ENCODE measurements at regions not wholly inside any gene's neighbourhood (a gene's known extent, or its start where the extent isn't known, plus 50 kb on each side); places are given as distances from the start of the nearest gene placed in this dataset.

DNA sequence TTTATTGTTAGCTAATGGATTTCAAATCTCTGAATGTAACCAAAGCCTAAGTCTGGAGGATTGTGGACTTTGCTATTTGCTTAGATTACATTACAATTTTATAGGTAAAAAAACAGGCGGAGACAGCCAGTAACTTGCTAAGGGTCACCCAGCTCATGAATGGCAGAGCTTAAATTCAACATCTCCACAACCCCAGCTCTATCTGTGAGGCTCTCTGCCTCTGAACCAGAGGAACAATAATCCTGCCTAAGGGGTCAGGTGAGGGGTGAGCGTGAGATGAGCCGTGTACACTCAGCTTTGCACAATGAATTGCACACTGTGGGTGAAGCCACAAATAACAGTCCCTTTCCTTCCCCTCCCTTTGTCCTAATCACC lies 69.8 kb upstream of the SPATA12 start:
- no peaks in the 10 kb centered on the region for H3K36me3 Mint-ChIP-seq (ENCODE audit: low read depth)
- no peak for DNase-seq
- no peak for ATAC-seq
- H3K27me3 Mint-ChIP-seq, result peaks cover 19% of the 10 kb centered on the region
- H3K4me3 Mint-ChIP-seq, result no peak overlapping the region
- H3K9me3 ChIP-seq (ENCODE audit: control insufficient read depth, low read length, poor library complexity, severe bottlenecking), result no peaks in the 10 kb centered on the region
- peaks cover 20% of the 10 kb centered on the region for H3K4me1 Mint-ChIP-seq
- no peak overlapping the region for H3K27ac Mint-ChIP-seq

GRCh38 chr3:56989977-56990640 lies 70.4 kb upstream of the SPATA12 start:
- Mint-ChIP-seq H3K27ac (no peak overlapping the region), H3K4me1 (peaks cover 17% of the 10 kb centered on the region), H3K27me3 (peaks cover 19% of the 10 kb centered on the region), H3K36me3 (ENCODE audit: low read depth) (no peaks in the 10 kb centered on the region), H3K4me3 (no peak overlapping the region)
- no peak for ATAC-seq
- H3K9me3 ChIP-seq (ENCODE audit: control insufficient read depth, low read length, poor library complexity, severe bottlenecking), result no peaks in the 10 kb centered on the region
- DNase-seq, result no peak

DNA sequence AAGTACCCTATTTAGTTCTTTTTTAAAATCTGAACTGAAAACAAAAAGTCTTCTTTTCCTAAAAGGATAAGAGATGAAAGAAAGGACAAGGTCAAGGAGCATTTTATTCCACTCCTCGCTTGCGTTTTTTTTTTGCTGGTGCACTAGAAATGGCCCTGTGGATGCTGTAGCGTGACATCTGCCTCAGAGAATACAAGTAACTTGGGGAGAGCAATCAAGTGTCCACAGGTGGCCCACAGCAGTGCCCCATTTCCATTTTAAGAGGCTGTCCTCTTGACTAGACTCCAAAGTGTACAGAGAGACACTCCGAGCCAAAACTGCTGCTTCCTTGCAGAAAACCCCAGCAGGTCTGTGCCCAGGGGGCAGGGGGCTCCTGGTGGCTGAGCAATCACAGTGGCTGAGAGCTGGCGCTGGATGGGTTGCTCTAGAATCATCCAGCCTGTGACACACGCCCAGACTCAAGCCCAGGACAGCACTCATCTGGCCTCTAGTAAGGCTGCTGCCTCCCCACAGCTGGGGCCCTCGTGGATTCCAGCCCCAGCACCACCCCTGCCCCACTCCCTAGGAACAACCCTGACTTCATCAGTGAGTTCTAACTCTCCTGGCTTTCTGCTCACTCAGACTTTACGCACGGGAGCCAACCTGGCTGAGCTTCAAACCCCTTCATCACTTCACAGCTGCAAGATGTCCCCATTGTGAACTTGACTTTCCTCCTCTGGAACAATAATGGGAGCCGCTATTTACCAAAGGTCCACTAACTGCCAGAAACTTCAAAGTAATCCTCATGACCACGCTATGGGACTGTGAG lies 71.1 kb upstream of the SPATA12 start:
- Mint-ChIP-seq H3K27ac (peak overlapping the region; percentile 66), H3K4me1 (peaks cover 17% of the 10 kb centered on the region), H3K4me3 (no peak overlapping the region), H3K36me3 (ENCODE audit: low read depth) (no peaks in the 10 kb centered on the region), H3K27me3 (peaks cover 19% of the 10 kb centered on the region)
- DNase-seq (no peak), ATAC-seq (no peak)
- H3K9me3 ChIP-seq (ENCODE audit: control insufficient read depth, low read length, poor library complexity, severe bottlenecking), result no peaks in the 10 kb centered on the region

DNA sequence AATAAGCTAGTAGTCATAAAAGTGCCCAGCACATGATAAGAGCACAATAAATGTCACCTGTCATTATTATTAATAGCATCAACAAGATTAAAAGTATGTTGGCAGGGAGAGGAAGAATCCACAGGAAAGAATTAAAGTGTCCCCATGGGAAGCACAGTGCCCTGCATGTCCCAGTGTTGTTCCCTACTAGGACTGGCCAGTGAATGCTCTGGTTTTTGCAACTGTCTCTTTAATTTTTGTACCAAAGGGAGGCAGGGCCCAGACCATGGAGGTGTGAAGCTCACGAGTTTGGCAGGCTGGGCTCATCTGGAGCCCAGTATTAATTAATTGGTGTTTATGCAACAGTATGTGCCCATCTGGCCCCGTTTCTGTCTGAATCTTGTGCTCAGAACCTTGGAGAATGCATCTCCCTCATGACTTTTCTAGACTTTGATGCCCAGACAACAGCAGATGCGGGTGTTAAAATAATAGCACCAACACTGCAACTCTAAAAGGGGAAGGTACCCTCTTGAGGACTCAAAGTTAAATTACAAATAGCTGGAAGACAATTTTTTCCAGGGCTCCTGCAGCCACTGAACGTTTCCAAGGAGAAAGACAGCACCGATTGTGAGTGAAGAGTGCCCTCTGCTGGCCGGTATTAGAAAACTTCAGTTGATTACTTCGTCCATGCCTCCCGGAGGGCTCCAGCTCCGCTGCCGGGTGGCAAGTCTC lies 71.9 kb upstream of the SPATA12 start:
- DNase-seq, result peak; percentile 50 to 60 (median 53)

GRCh38 chr3:56987238-56987895 lies 73.1 kb upstream of the SPATA12 start:
- ATAC-seq, result no peak
- peaks cover 19% of the 10 kb centered on the region for H3K27me3 Mint-ChIP-seq
- H3K27ac Mint-ChIP-seq, result peak overlapping the region; percentile 59
- H3K9me3 ChIP-seq (ENCODE audit: control insufficient read depth, low read length, poor library complexity, severe bottlenecking), result no peaks in the 10 kb centered on the region
- H3K4me3 Mint-ChIP-seq, result no peak overlapping the region
- H3K4me1 Mint-ChIP-seq, result peaks cover 17% of the 10 kb centered on the region
- no peaks in the 10 kb centered on the region for H3K36me3 Mint-ChIP-seq (ENCODE audit: low read depth)
- no peak for DNase-seq

More for the DNA sequence above, 71.9 kb upstream of the SPATA12 start:
- H3K9me3 ChIP-seq (ENCODE audit: control insufficient read depth, low read length, poor library complexity, severe bottlenecking), result no peaks in the 10 kb centered on the region
- Mint-ChIP-seq H3K27ac (peak overlapping the region; percentile 66), H3K4me3 (no peak overlapping the region), H3K4me1 (peaks cover 17% of the 10 kb centered on the region), H3K27me3 (peaks cover 19% of the 10 kb centered on the region), H3K36me3 (ENCODE audit: low read depth) (no peaks in the 10 kb centered on the region)
- ATAC-seq, result peak; percentile 73

DNA sequence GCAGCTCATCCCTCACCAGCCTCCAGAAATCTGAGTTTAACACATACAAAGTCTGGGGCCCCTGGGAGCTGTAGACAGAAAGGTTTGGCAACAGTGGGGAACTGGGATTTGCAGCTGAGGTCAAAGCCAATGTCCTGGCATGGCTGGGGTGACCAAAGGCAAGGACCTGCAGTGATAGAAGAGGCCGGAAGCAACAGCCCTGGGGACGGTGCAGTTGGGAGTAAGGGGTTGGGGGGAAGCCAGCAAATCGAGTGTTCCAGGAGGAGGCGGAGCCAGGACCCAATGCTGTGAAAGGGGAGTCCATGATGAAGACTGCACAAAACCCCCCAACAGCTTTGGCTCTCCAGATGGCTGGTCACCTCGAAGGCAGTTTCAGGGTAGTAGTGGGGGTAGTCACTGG lies 74.1 kb upstream of the SPATA12 start:
- H3K4me3 Mint-ChIP-seq, result no peak overlapping the region
- peak overlapping the region; percentile 59 for H3K27ac Mint-ChIP-seq
- H3K4me1 Mint-ChIP-seq, result peaks cover 17% of the 10 kb centered on the region
- H3K27me3 Mint-ChIP-seq, result peaks cover 19% of the 10 kb centered on the region
- no peak for DNase-seq
- no peaks in the 10 kb centered on the region for H3K9me3 ChIP-seq (ENCODE audit: control insufficient read depth, low read length, poor library complexity, severe bottlenecking)
- no peak for ATAC-seq
- H3K36me3 Mint-ChIP-seq (ENCODE audit: low read depth), result no peaks in the 10 kb centered on the region

DNA sequence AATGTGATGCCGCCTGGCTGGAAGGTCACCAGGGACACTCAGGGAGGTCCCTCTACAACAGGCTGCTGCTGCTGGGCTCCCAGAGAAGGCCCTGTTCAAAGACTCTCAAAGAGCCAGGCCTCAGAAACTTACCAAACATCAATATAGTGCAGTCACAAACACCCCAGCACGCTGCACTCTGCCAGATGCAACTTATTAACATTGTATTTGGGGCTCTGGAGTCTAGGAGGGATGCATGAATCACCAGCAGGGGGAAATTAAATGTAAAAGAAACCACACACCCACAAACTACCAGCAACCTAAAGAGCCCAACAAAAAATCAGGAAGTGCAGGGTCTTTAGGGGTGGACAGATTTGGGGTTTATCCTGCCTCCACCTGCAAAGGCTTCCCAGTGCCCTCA lies 74.6 kb upstream of the SPATA12 start:
- DNase-seq, result no peak
- H3K27ac Mint-ChIP-seq, result peak overlapping the region; percentile 59
- H3K36me3 Mint-ChIP-seq (ENCODE audit: low read depth), result no peaks in the 10 kb centered on the region

DNA sequence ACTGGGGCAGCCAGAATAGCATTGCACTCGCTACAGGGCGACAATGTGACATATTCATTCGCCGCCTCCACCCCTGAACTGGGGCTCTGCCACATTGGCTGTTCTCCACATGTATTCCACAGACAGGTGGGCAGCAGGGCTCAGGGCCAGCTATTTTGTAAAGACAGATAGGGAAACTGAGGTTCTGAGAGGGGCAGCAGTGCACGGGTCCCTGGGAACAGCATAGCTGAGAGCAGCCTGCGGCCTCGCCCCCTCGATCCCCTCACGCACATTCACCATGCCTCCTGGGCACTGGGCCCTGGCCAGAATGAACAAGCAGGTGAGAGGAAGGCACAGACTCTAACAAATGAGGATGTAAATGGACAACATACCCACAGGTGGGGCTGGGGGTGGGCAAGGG lies 75.0 kb upstream of the SPATA12 start:
- ATAC-seq (no peak), DNase-seq (no peak)
- no peak overlapping the region for H3K4me3 Mint-ChIP-seq
- H3K9me3 ChIP-seq (ENCODE audit: control insufficient read depth, low read length, poor library complexity, severe bottlenecking), result no peaks in the 10 kb centered on the region
- H3K27ac Mint-ChIP-seq, result peak overlapping the region; percentile 59
- peaks cover 16% of the 10 kb centered on the region for H3K4me1 Mint-ChIP-seq
- H3K36me3 Mint-ChIP-seq (ENCODE audit: low read depth), result no peaks in the 10 kb centered on the region
- peaks cover 10% of the 10 kb centered on the region for H3K27me3 Mint-ChIP-seq

More for the DNA sequence above, 74.6 kb upstream of the SPATA12 start:
- H3K9me3 ChIP-seq (ENCODE audit: control insufficient read depth, low read length, poor library complexity, severe bottlenecking), result no peaks in the 10 kb centered on the region
- ATAC-seq, result no peak
- Mint-ChIP-seq H3K27me3 (peaks cover 14% of the 10 kb centered on the region), H3K4me1 (peaks cover 15% of the 10 kb centered on the region), H3K4me3 (no peak overlapping the region)

GRCh38 chr3:56983427-56983826 lies 77.0 kb upstream of the SPATA12 start:
- H3K9me3 ChIP-seq (ENCODE audit: control insufficient read depth, low read length, poor library complexity, severe bottlenecking), result no peaks in the 10 kb centered on the region
- Mint-ChIP-seq H3K4me3 (no peak overlapping the region), H3K27me3 (no peaks in the 10 kb centered on the region), H3K36me3 (ENCODE audit: low read depth) (no peaks in the 10 kb centered on the region), H3K4me1 (peaks cover 12% of the 10 kb centered on the region), H3K27ac (no peak overlapping the region)
- ATAC-seq (no peak), DNase-seq (no peak)

DNA sequence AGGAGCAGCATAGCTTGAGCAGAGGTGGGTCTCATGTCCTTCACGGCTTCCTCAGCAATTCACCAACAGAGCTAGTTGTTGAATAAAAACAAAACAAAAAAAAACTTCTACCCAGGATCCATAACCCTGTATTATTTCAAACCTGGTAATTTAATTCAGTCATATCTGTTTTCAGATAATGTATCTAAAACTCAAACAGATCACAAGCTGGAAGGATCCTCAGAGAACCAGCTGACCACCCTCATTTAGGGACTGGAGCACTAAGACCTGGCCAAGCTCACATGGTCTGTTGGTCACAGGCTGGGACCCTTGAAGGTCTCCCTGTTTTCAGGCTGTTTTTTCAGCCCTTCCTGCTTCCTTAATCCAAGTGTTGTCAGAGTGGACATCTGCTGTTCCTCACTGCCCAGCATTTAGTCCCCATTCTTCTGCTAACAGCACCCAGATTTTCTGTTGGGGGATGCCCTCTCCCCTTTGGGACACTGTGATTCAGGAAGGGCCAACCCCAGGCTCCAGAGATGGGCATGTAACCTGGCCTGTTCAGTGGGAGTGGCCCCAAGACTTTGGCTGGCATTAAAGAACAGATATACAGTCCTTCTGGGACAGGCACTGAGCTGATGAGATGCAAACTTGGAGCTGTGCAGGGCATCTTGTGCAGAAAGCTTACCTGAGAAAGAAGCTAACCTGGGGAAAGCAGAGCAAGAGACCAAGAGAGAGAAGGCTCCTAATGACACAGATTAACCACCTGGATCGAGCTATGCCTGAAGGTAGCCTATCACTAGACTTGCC lies 78.8 kb upstream of the SPATA12 start:
- no peak overlapping the region for H3K4me3 Mint-ChIP-seq
- H3K36me3 Mint-ChIP-seq (ENCODE audit: low read depth), result no peaks in the 10 kb centered on the region
- peaks cover 9% of the 10 kb centered on the region for H3K4me1 Mint-ChIP-seq
- DNase-seq (no peak), ATAC-seq (no peak)
- H3K27ac Mint-ChIP-seq, result no peak overlapping the region
- no peaks in the 10 kb centered on the region for H3K27me3 Mint-ChIP-seq
- no peaks in the 10 kb centered on the region for H3K9me3 ChIP-seq (ENCODE audit: control insufficient read depth, low read length, poor library complexity, severe bottlenecking)

- no peaks in the 10 kb centered on the region for H3K36me3 Mint-ChIP-seq (ENCODE audit: low read depth)
- no peak overlapping the region for H3K27ac Mint-ChIP-seq
- ATAC-seq (peak; percentile 53), DNase-seq (no peak)
- H3K9me3 ChIP-seq (ENCODE audit: control insufficient read depth, low read length, poor library complexity, severe bottlenecking), result no peaks in the 10 kb centered on the region
- H3K4me1 Mint-ChIP-seq, result peaks cover 4% of the 10 kb centered on the region
- H3K27me3 Mint-ChIP-seq, result no peaks in the 10 kb centered on the region
- no peak overlapping the region for H3K4me3 Mint-ChIP-seq
Measured at GRCh38 chr3:56980798-56981390, 79.6 kb upstream of the SPATA12 start.

DNA sequence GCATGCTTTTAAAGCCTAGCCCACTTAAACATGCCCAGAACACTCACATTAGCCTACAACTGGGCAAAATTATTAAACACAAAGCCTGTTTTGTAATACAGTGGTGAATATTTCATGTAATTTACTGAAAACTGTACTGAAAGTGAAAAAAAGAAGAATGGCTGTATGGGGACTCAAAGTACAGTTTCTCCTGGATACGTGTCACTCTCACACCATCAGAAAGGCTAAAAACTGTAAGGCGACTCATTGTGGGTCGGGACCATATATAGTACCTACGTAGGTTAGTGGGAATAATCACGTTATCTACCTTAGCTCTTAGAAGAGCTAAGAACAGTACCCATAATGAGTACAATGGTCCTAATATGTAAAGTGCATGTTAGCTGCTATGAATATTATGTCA lies 80.2 kb upstream of the SPATA12 start:
- no peak overlapping the region for H3K27ac Mint-ChIP-seq
- DNase-seq (no peak), ATAC-seq (no peak)
- no peak overlapping the region for H3K4me3 Mint-ChIP-seq
- H3K36me3 Mint-ChIP-seq (ENCODE audit: low read depth), result no peaks in the 10 kb centered on the region
- peaks cover 2% of the 10 kb centered on the region for H3K4me1 Mint-ChIP-seq
- no peaks in the 10 kb centered on the region for H3K9me3 ChIP-seq (ENCODE audit: control insufficient read depth, low read length, poor library complexity, severe bottlenecking)
- H3K27me3 Mint-ChIP-seq, result no peaks in the 10 kb centered on the region
